Neural cell (in vitro differentiated cells): ENCODE measurements at regions not wholly inside any gene's neighbourhood (a gene's known extent, or its start where the extent isn't known, plus 50 kb on each side); places are given as distances from the start of the nearest gene placed in this dataset.

Experiments used
- H2AFZ ChIP-seq: fragments of 200-600, 300-800 bp; sonication (generic), shearing (Covaris generic); 2 replicates; pipeline ENCODE4 v1.6.0; 2014; ENCODE audit warnings: low read depth, mild to moderate bottlenecking, antibody characterized with exemption, low read length, moderate library complexity
- H3F3A ChIP-seq: fragments of 200-600 bp; shearing (Covaris generic); 2 replicates; pipeline ENCODE4 v1.6.1; 2016; ENCODE audit warnings: mild to moderate bottlenecking, moderate library complexity, mixed read lengths, antibody characterized with exemption, low read length; ENCODE audit not compliant: insufficient read depth, poor library complexity, severe bottlenecking
- H3K27ac ChIP-seq: fragments of 200-600, 300-800 bp; sonication (generic), shearing (Covaris generic); 2 replicates; pipeline ENCODE4 v1.5.1; 2014; ENCODE audit warnings: mild to moderate bottlenecking, low read length, moderate library complexity
- H3K27me3 ChIP-seq: fragments of 300-800, 200-600 bp; sonication (generic), shearing (Covaris generic); 2 replicates; pipeline ENCODE4 v1.6.0; 2014; ENCODE audit warnings: mild to moderate bottlenecking, low read depth, low read length, moderate library complexity; ENCODE audit not compliant: insufficient read depth
- H3K36me3 ChIP-seq: fragments of 300-800, 200-600 bp; sonication (generic), shearing (Covaris generic); 2 replicates; pipeline ENCODE4 v1.5.1; 2014; ENCODE audit warnings: mild to moderate bottlenecking, antibody characterized with exemption, low read length, moderate library complexity; ENCODE audit not compliant: insufficient read depth
- H3K4me2 ChIP-seq: fragments of 300-800, 200-600 bp; sonication (generic), shearing (Covaris generic); 2 replicates; pipeline ENCODE4 v1.6.0; 2014; ENCODE audit warnings: mild to moderate bottlenecking, low read length
- H3K4me3 ChIP-seq: fragments of 300-800, 200-600 bp; sonication (generic), shearing (Covaris generic); 2 replicates; pipeline ENCODE4 v1.5.1; 2014; ENCODE audit warnings: mild to moderate bottlenecking, low read length, moderate library complexity
- H3K79me2 ChIP-seq: fragments of 200-600 bp; shearing (Covaris generic); replicated peaks from 2 replicates; pipeline ENCODE4 v1.6.0; 2014; ENCODE audit warnings: mild to moderate bottlenecking, low read length, moderate library complexity; ENCODE audit not compliant: insufficient read depth
- H3K9ac ChIP-seq: fragments of 300-800, 200-600 bp; sonication (generic), shearing (Covaris generic); 2 replicates; pipeline ENCODE4 v1.6.1; 2016; ENCODE audit warnings: mild to moderate bottlenecking, low read length, mixed read lengths
- H3K9me2 ChIP-seq: fragments of 200-600 bp; shearing (Covaris generic); 2 replicates; pipeline ENCODE4 v1.6.1; 2016; ENCODE audit warnings: mild to moderate bottlenecking, low read length, mixed read lengths; ENCODE audit not compliant: insufficient read depth
- H3K9me3 ChIP-seq: fragments of 200-600, 300-800 bp; sonication (generic), shearing (Covaris generic); 2 replicates; pipeline ENCODE4 v1.6.1; 2016; ENCODE audit warnings: mild to moderate bottlenecking, mixed run types, low read length, moderate library complexity, mixed read lengths
- H4K20me1 ChIP-seq: fragments of 200-600 bp; shearing (Covaris generic); 2 replicates; pipeline ENCODE4 v1.6.1; 2016; ENCODE audit warnings: mild to moderate bottlenecking, mixed run types; ENCODE audit not compliant: insufficient read depth
- CTCF ChIP-seq: fragments of 450-650 bp; IDR thresholded peaks from 2 replicates; pipeline ENCODE4 v1.5.1; 2014; ENCODE audit warnings: antibody characterized with exemption, mild to moderate bottlenecking, moderate library complexity; ENCODE audit not compliant: poor library complexity, severe bottlenecking
- EP300 ChIP-seq: fragments of 450-650 bp; conservative IDR thresholded peaks from 2 replicates; pipeline ENCODE4 v1.6.1; 2014; ENCODE audit warnings: antibody characterized with exemption, mild to moderate bottlenecking, moderate library complexity; ENCODE audit not compliant: poor library complexity, severe bottlenecking
- EZH2 ChIP-seq: fragments of 200-600, 300-800 bp; shearing (Covaris generic), sonication (generic); IDR thresholded peaks from 2 replicates; pipeline ENCODE4 v1.6.1; 2014; ENCODE audit warnings: antibody characterized with exemption, low read length, borderline replicate concordance, mild to moderate bottlenecking; ENCODE audit not compliant: insufficient read depth, poor library complexity, severe bottlenecking
- MXI1 ChIP-seq: fragments of 450-650 bp; conservative IDR thresholded peaks from 2 replicates; pipeline ENCODE4 v1.6.1; 2014; ENCODE audit warnings: antibody characterized with exemption, mild to moderate bottlenecking; ENCODE audit not compliant: poor library complexity, severe bottlenecking
- POLR2AphosphoS5 ChIP-seq: IDR thresholded peaks from 2 replicates; pipeline ENCODE4 v1.6.1; 2012
- RAD21 ChIP-seq: fragments of 450-650 bp; conservative IDR thresholded peaks from 2 replicates; pipeline ENCODE4 v1.6.1; 2014; ENCODE audit warnings: antibody characterized with exemption, mild to moderate bottlenecking, moderate library complexity
- REST ChIP-seq: IDR thresholded peaks from 2 replicates; pipeline ENCODE4 v1.6.1; 2012; ENCODE audit warnings: borderline replicate concordance
- SMC3 ChIP-seq: fragments of 450-650 bp; conservative IDR thresholded peaks from 2 replicates; pipeline ENCODE4 v1.6.1; 2014; ENCODE audit warnings: antibody characterized with exemption, mild to moderate bottlenecking, moderate library complexity; ENCODE audit not compliant: poor library complexity
- TAF1 ChIP-seq: IDR thresholded peaks from 2 replicates; pipeline ENCODE4 v1.6.1; 2012; ENCODE audit warnings: low read depth

- no peak overlapping the region for H3K4me2 ChIP-seq
- H3K27ac ChIP-seq, result no peak overlapping the region
- H4K20me1 ChIP-seq, result no peaks in the 10 kb centered on the region
- H3K9me3 ChIP-seq, result no peaks in the 10 kb centered on the region
- H3K36me3 ChIP-seq, result no peaks in the 10 kb centered on the region
- no peaks in the 10 kb centered on the region for H3K27me3 ChIP-seq
- H3K9ac ChIP-seq, result no peak overlapping the region
- H3F3A ChIP-seq, result no peaks in the 10 kb centered on the region
- no peaks in the 10 kb centered on the region for H3K9me2 ChIP-seq
- H3K79me2 ChIP-seq, result no peaks in the 10 kb centered on the region
- no peak for TF ChIP-seq TAF1
- no peak for TF ChIP-seq POLR2AphosphoS5
- TF ChIP-seq SMC3, result no peak
- no peak for TF ChIP-seq MXI1
- no peak for TF ChIP-seq RAD21
- no peak for TF ChIP-seq EZH2
- no peak for TF ChIP-seq EP300
- no peak for TF ChIP-seq REST
- no peak for TF ChIP-seq CTCF
- H3K4me3 ChIP-seq, result no peak overlapping the region
- no peak overlapping the region for H2AFZ ChIP-seq
These were observed 288.1 kb downstream of the TMEM167A start for GRCh38 chr5:82789095-82789494.

- no peaks in the 10 kb centered on the region for H3K9me2 ChIP-seq
- peak; percentile 56 for TF ChIP-seq EP300
- TF ChIP-seq EZH2, result no peak
- TF ChIP-seq REST, result no peak
- TF ChIP-seq CTCF, result no peak
- no peak for TF ChIP-seq TAF1
- no peaks in the 10 kb centered on the region for H3F3A ChIP-seq
- H3K27me3 ChIP-seq, result no peaks in the 10 kb centered on the region
- no peak overlapping the region for H2AFZ ChIP-seq
- H3K27ac ChIP-seq, result peak overlapping the region; percentile 79
- H4K20me1 ChIP-seq, result no peaks in the 10 kb centered on the region
- no peak overlapping the region for H3K4me3 ChIP-seq
- no peaks in the 10 kb centered on the region for H3K79me2 ChIP-seq
- no peaks in the 10 kb centered on the region for H3K36me3 ChIP-seq
- H3K9me3 ChIP-seq, result no peaks in the 10 kb centered on the region
- H3K4me2 ChIP-seq, result no peak overlapping the region
- H3K9ac ChIP-seq, result peak overlapping the region; percentile 32
These were observed 290.4 kb downstream of the TMEM167A start for GRCh38 chr5:82786748-82787147.
